Astrocyte (in vitro differentiated cells and primary cell): ENCODE measurements at regions not wholly inside any gene's neighbourhood (a gene's known extent, or its start where the extent isn't known, plus 50 kb on each side); places are given as distances from the start of the nearest gene placed in this dataset.

Experiments used
- EZH2 ChIP-seq: IDR thresholded peaks from 2 replicates; pipeline ENCODE4 v1.6.1; 2012; ENCODE audit warnings: mild to moderate bottlenecking, low read length, inconsistent platforms; ENCODE audit not compliant: insufficient read depth
- TF ChIP-seq, protein P1 (sequence below): IDR thresholded peaks from 2 replicates; pipeline ENCODE4 v1.5.1; 2011; ENCODE audit warnings: low read depth, mild to moderate bottlenecking, inconsistent platforms, low read length, moderate library complexity; ENCODE audit not compliant: insufficient read depth

DNA sequence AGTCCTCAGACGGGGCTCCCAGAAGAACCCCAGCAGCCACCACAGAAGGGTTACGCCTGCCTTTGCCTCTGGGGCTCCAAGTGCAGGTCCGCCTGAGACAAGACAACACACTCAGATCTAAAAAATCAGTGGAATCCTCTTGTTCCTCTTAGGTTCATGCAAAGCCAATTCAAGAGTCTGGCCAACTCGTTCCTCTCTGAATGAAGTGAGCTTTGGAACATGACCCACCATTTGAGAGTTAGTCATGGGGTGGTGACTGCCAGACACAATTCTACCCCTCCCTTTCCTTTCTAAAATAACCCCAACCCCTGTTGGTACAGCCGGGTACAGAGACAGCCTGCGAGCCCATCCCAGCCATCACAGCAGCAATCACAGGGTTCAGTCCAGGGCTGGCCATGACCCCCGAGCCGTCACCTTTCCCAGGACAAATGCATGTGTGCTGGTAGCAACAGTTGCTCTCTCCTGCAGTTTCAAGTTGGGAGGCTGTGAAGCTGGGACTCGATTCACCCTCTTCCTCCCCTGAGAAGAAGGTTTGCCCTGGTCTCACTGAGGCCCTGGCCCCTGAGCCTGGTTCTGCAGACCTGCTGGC is 183.1 kb upstream of the SH3BP4 start:
- TF ChIP-seq, protein P1, sequence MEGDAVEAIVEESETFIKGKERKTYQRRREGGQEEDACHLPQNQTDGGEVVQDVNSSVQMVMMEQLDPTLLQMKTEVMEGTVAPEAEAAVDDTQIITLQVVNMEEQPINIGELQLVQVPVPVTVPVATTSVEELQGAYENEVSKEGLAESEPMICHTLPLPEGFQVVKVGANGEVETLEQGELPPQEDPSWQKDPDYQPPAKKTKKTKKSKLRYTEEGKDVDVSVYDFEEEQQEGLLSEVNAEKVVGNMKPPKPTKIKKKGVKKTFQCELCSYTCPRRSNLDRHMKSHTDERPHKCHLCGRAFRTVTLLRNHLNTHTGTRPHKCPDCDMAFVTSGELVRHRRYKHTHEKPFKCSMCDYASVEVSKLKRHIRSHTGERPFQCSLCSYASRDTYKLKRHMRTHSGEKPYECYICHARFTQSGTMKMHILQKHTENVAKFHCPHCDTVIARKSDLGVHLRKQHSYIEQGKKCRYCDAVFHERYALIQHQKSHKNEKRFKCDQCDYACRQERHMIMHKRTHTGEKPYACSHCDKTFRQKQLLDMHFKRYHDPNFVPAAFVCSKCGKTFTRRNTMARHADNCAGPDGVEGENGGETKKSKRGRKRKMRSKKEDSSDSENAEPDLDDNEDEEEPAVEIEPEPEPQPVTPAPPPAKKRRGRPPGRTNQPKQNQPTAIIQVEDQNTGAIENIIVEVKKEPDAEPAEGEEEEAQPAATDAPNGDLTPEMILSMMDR, result no peak
- no peak for TF ChIP-seq EZH2
